WTC11 (cell line): ENCODE measurements at regions not wholly inside any gene's neighbourhood (a gene's known extent, or its start where the extent isn't known, plus 50 kb on each side); places are given as distances from the start of the nearest gene placed in this dataset.

Experiments
- ATAC-seq: fragments of 200-7000 bp; cut with Tn5 transposase; 2 replicates; pipeline ENCODE4 v1.10.0; 2021; ENCODE audit warnings: mild to moderate bottlenecking, moderate library complexity
- CTCF ChIA-PET: fragments of 300-600 bp; sonication (Branson Sonifier 250); formaldehyde crosslinking; loops from one replicate; lab custom pipeline; 2021; ENCODE audit warnings: antibody characterized with exemption; lab: Charles Lee
- POLR2A ChIA-PET: fragments of 350-600 bp; sonication (Branson Sonifier 250); formaldehyde crosslinking; loops from one replicate; lab custom pipeline; 2021; ENCODE audit warnings: antibody characterized with exemption; lab: Charles Lee
- DNase-seq: peaks from one replicate; pipeline ENCODE4 v3.0.0; 2021; ENCODE audit warnings: low spot score
- H3K27ac Mint-ChIP-seq: 2 replicates; pipeline ENCODE4 v1.8.0; 2021; ENCODE audit warnings: mixed read lengths
- H3K27me3 Mint-ChIP-seq: 2 replicates; pipeline ENCODE4 v1.8.0; 2021; ENCODE audit warnings: low read depth, mild to moderate bottlenecking, moderate library complexity, mixed read lengths
- H3K36me3 Mint-ChIP-seq: 2 replicates; pipeline ENCODE4 v1.8.0; 2021; ENCODE audit warnings: mixed read lengths
- H3K4me1 Mint-ChIP-seq: 2 replicates; pipeline ENCODE4 v1.8.0; 2022; ENCODE audit warnings: mixed read lengths
- H3K4me3 Mint-ChIP-seq: 2 replicates; pipeline ENCODE4 v1.8.0; 2021; ENCODE audit warnings: mild to moderate bottlenecking, moderate library complexity, mixed read lengths
- H3K9me3 Mint-ChIP-seq: 2 replicates; pipeline ENCODE4 v1.8.0; 2021; ENCODE audit warnings: mixed read lengths
- ATF1 ChIP-seq: sonication (generic); formaldehyde crosslinking; IDR thresholded peaks from 2 replicates; pipeline ENCODE4 v1.8.1; 2023; ENCODE audit warnings: mild to moderate bottlenecking, moderate library complexity, missing genetic modification reagents
- EMX1 ChIP-seq: fragments of 250-450 bp; sonication (Bioruptor Pico); IDR thresholded peaks from 2 replicates; pipeline ENCODE4 v1.8.0; 2021; ENCODE audit warnings: mild to moderate bottlenecking
- HMGA2 ChIP-seq: fragments of 250-450 bp; sonication (Bioruptor Pico); IDR thresholded peaks from 2 replicates; pipeline ENCODE4 v1.4.0; 2021; ENCODE audit warnings: mild to moderate bottlenecking, moderate library complexity
- NFATC4 ChIP-seq: fragments of 250-450 bp; sonication (Bioruptor Pico); IDR thresholded peaks from 2 replicates; pipeline ENCODE4 v1.9.0; 2021; ENCODE audit warnings: mild to moderate bottlenecking
- NR3C1 ChIP-seq: sonication (generic); formaldehyde crosslinking; conservative IDR thresholded peaks from 2 replicates; pipeline ENCODE4 v1.8.1; 2023; ENCODE audit warnings: low read depth, mild to moderate bottlenecking, missing genetic modification reagents
- ZNF219 ChIP-seq: sonication (generic); formaldehyde crosslinking; IDR thresholded peaks from 2 replicates; pipeline ENCODE4 v1.8.0; 2023; ENCODE audit warnings: missing genetic modification reagents, mild to moderate bottlenecking, borderline replicate concordance
- ZNF396 ChIP-seq: fragments of 250-450 bp; sonication (Bioruptor Pico); IDR thresholded peaks from 2 replicates; pipeline ENCODE4 v1.8.0; 2021; ENCODE audit warnings: mild to moderate bottlenecking, moderate library complexity, borderline replicate concordance
- TF ChIP-seq, protein P1 (sequence below): fragments of 250-450 bp; sonication (Bioruptor Pico); conservative IDR thresholded peaks from 2 replicates; pipeline ENCODE4 v1.9.0; 2021; ENCODE audit warnings: mild to moderate bottlenecking
- TF ChIP-seq, protein P2 (sequence below): sonication (generic); formaldehyde crosslinking; IDR thresholded peaks from 2 replicates; pipeline ENCODE4 v1.8.1; 2022; ENCODE audit warnings: mild to moderate bottlenecking, missing genetic modification reagents, moderate library complexity, borderline replicate concordance
- TF ChIP-seq, protein P3 (sequence below): fragments of 250-450 bp; sonication (Bioruptor Pico); IDR thresholded peaks from 2 replicates; pipeline ENCODE4 v1.9.0; 2021; ENCODE audit warnings: mild to moderate bottlenecking
- TF ChIP-seq, protein P4 (sequence below): sonication (generic); formaldehyde crosslinking; conservative IDR thresholded peaks from 2 replicates; pipeline ENCODE4 v1.8.1; 2023; ENCODE audit warnings: mild to moderate bottlenecking, low read depth, missing genetic modification reagents, moderate library complexity
- TF ChIP-seq, protein P5 (sequence below): sonication (generic); formaldehyde crosslinking; IDR thresholded peaks from 2 replicates; pipeline ENCODE4 v1.8.1; 2022; ENCODE audit warnings: missing genetic modification reagents, borderline replicate concordance
- TF ChIP-seq, protein P6 (sequence below): sonication (generic); formaldehyde crosslinking; IDR thresholded peaks from 2 replicates; pipeline ENCODE4 v1.8.1; 2022; ENCODE audit warnings: low read depth, mild to moderate bottlenecking, moderate library complexity, missing genetic modification reagents, borderline replicate concordance
- TF ChIP-seq, protein P7 (sequence below): sonication (generic); formaldehyde crosslinking; IDR thresholded peaks from 2 replicates; pipeline ENCODE4 v1.8.1; 2023; ENCODE audit warnings: mild to moderate bottlenecking, missing genetic modification reagents, borderline replicate concordance
- TF ChIP-seq, protein P8 (sequence below): sonication (generic); formaldehyde crosslinking; IDR thresholded peaks from 2 replicates; pipeline ENCODE4 v1.8.0; 2022; ENCODE audit warnings: mild to moderate bottlenecking, missing genetic modification reagents
- TF ChIP-seq, protein P9 (sequence below): sonication (generic); formaldehyde crosslinking; IDR thresholded peaks from 2 replicates; pipeline ENCODE4 v1.8.1; 2022; ENCODE audit warnings: low read depth, missing genetic modification reagents, borderline replicate concordance

DNA sequence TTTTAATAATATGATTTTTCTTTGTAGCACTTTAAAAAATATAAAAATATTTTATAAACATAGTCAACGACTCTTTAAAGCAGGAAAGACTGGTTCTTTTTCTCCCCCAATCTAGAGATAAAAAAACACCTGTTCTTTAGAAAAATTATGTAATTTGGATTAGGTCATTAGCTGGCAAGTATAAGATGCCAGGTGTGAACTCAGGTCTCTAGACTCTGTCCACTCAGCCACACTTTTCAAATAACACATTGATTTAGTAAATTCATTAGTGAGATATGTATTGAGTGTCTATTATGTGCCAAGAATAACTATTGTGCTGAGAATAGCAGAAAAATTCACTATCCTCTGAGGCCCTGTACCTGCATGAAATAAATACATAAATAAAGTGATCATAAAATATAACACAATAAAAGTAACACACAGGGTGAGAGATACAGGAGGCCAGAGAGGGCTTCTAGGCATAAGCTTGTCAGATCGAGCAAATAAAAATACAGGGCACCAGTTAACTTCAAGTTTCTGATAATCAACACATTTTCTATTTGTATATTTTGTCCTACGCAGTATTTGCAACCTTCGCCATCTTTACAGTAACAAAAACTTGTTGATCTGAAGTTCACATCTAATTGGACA, 867.1 kb upstream of the GBE1 start:
- ChIA-PET POLR2A (no interaction called here), CTCF (interaction anchor here (1.0 kb wide), 1 partner anchor 15 kb away, joined by 3 read pairs; no protein-coding TSS in a partner anchor)
- no peak overlapping the region for H3K27ac Mint-ChIP-seq
- H3K4me3 Mint-ChIP-seq, result no peak overlapping the region
- ATAC-seq, result no peak
- peaks cover 26% of the 10 kb centered on the region for H3K9me3 Mint-ChIP-seq
- peaks cover 10% of the 10 kb centered on the region for H3K36me3 Mint-ChIP-seq
- DNase-seq, result no peak
- no peaks in the 10 kb centered on the region for H3K27me3 Mint-ChIP-seq
- H3K4me1 Mint-ChIP-seq, result peaks cover 10% of the 10 kb centered on the region
- TF ChIP-seq, protein P1, sequence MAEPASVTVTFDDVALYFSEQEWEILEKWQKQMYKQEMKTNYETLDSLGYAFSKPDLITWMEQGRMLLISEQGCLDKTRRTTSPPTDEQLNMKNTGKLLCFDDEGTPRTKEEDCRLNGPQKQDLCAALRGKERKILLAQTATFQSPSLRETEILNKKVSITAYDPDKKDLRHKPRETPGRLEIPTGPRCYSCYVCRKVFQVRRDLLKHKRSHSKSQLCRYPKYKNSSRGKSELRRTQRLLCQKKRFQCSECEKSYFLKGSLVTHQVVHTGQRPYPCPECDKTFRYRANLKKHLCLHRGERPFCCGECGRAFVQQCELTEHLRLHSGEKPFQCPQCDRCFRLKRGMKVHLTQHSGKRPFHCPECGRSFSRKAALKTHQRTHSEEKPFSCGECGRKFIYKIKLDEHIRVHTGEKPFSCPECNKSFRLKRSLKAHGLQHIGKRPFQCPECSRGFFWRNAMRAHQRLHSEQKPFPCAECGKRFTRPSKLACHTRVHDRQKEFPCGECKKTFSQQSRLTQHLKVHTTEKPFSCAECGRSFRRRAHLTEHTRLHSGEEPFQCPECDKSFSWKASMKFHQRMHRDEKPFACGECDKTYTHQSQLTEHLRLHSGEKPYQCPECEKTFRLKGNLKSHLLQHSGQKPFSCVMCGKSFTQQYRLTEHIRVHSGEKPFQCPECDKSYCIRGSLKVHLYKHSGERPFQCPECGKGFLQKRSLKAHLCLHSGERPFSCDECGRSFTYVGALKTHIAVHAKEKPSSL, result no peak
- TF ChIP-seq HMGA2 (CRISPR knock-in tag) (no peak), ATF1 (CRISPR knock-in tag) (no peak), ZNF396 (CRISPR knock-in tag) (no peak), NR3C1 (CRISPR knock-in tag) (no peak), NFATC4 (CRISPR knock-in tag) (no peak), ZNF219 (CRISPR knock-in tag) (no peak), EMX1 (CRISPR knock-in tag) (no peak)
- TF ChIP-seq, protein P2, sequence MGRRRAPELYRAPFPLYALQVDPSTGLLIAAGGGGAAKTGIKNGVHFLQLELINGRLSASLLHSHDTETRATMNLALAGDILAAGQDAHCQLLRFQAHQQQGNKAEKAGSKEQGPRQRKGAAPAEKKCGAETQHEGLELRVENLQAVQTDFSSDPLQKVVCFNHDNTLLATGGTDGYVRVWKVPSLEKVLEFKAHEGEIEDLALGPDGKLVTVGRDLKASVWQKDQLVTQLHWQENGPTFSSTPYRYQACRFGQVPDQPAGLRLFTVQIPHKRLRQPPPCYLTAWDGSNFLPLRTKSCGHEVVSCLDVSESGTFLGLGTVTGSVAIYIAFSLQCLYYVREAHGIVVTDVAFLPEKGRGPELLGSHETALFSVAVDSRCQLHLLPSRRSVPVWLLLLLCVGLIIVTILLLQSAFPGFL (CRISPR knock-in tag), result no peak
- TF ChIP-seq, protein P3, sequence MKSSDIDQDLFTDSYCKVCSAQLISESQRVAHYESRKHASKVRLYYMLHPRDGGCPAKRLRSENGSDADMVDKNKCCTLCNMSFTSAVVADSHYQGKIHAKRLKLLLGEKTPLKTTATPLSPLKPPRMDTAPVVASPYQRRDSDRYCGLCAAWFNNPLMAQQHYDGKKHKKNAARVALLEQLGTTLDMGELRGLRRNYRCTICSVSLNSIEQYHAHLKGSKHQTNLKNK (CRISPR knock-in tag), result no peak
- TF ChIP-seq, protein P4, sequence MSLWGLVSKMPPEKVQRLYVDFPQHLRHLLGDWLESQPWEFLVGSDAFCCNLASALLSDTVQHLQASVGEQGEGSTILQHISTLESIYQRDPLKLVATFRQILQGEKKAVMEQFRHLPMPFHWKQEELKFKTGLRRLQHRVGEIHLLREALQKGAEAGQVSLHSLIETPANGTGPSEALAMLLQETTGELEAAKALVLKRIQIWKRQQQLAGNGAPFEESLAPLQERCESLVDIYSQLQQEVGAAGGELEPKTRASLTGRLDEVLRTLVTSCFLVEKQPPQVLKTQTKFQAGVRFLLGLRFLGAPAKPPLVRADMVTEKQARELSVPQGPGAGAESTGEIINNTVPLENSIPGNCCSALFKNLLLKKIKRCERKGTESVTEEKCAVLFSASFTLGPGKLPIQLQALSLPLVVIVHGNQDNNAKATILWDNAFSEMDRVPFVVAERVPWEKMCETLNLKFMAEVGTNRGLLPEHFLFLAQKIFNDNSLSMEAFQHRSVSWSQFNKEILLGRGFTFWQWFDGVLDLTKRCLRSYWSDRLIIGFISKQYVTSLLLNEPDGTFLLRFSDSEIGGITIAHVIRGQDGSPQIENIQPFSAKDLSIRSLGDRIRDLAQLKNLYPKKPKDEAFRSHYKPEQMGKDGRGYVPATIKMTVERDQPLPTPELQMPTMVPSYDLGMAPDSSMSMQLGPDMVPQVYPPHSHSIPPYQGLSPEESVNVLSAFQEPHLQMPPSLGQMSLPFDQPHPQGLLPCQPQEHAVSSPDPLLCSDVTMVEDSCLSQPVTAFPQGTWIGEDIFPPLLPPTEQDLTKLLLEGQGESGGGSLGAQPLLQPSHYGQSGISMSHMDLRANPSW (CRISPR knock-in tag), result no peak
- TF ChIP-seq, protein P5, sequence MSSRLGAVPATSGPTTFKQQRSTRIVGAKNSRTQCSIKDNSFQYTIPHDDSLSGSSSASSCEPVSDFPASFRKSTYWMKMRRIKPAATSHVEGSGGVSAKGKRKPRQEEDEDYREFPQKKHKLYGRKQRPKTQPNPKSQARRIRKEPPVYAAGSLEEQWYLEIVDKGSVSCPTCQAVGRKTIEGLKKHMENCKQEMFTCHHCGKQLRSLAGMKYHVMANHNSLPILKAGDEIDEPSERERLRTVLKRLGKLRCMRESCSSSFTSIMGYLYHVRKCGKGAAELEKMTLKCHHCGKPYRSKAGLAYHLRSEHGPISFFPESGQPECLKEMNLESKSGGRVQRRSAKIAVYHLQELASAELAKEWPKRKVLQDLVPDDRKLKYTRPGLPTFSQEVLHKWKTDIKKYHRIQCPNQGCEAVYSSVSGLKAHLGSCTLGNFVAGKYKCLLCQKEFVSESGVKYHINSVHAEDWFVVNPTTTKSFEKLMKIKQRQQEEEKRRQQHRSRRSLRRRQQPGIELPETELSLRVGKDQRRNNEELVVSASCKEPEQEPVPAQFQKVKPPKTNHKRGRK (CRISPR knock-in tag), result no peak
- TF ChIP-seq, protein P6, sequence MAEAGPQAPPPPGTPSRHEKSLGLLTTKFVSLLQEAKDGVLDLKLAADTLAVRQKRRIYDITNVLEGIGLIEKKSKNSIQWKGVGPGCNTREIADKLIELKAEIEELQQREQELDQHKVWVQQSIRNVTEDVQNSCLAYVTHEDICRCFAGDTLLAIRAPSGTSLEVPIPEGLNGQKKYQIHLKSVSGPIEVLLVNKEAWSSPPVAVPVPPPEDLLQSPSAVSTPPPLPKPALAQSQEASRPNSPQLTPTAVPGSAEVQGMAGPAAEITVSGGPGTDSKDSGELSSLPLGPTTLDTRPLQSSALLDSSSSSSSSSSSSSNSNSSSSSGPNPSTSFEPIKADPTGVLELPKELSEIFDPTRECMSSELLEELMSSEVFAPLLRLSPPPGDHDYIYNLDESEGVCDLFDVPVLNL, result no peak
- TF ChIP-seq, protein P7, sequence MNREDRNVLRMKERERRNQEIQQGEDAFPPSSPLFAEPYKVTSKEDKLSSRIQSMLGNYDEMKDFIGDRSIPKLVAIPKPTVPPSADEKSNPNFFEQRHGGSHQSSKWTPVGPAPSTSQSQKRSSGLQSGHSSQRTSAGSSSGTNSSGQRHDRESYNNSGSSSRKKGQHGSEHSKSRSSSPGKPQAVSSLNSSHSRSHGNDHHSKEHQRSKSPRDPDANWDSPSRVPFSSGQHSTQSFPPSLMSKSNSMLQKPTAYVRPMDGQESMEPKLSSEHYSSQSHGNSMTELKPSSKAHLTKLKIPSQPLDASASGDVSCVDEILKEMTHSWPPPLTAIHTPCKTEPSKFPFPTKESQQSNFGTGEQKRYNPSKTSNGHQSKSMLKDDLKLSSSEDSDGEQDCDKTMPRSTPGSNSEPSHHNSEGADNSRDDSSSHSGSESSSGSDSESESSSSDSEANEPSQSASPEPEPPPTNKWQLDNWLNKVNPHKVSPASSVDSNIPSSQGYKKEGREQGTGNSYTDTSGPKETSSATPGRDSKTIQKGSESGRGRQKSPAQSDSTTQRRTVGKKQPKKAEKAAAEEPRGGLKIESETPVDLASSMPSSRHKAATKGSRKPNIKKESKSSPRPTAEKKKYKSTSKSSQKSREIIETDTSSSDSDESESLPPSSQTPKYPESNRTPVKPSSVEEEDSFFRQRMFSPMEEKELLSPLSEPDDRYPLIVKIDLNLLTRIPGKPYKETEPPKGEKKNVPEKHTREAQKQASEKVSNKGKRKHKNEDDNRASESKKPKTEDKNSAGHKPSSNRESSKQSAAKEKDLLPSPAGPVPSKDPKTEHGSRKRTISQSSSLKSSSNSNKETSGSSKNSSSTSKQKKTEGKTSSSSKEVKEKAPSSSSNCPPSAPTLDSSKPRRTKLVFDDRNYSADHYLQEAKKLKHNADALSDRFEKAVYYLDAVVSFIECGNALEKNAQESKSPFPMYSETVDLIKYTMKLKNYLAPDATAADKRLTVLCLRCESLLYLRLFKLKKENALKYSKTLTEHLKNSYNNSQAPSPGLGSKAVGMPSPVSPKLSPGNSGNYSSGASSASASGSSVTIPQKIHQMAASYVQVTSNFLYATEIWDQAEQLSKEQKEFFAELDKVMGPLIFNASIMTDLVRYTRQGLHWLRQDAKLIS (CRISPR knock-in tag), result no peak
- TF ChIP-seq, protein P8, sequence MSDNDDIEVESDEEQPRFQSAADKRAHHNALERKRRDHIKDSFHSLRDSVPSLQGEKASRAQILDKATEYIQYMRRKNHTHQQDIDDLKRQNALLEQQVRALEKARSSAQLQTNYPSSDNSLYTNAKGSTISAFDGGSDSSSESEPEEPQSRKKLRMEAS, result no peak
- TF ChIP-seq, protein P9, sequence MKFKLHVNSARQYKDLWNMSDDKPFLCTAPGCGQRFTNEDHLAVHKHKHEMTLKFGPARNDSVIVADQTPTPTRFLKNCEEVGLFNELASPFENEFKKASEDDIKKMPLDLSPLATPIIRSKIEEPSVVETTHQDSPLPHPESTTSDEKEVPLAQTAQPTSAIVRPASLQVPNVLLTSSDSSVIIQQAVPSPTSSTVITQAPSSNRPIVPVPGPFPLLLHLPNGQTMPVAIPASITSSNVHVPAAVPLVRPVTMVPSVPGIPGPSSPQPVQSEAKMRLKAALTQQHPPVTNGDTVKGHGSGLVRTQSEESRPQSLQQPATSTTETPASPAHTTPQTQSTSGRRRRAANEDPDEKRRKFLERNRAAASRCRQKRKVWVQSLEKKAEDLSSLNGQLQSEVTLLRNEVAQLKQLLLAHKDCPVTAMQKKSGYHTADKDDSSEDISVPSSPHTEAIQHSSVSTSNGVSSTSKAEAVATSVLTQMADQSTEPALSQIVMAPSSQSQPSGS (CRISPR knock-in tag), result no peak
